ENCODE measurements at regions not wholly inside any gene's neighbourhood (a gene's known extent, or its start where the extent isn't known, plus 50 kb on each side); places are given as distances from the start of the nearest gene placed in this dataset.

GRCh38 chr17:56672195-56672594 is 78.7 kb downstream of the NOG start:
- no peak for TF ChIP-seq RAD21 (IDR thresholded peaks at IDR 0.05; ENCODE audit: low read depth)
- TF ChIP-seq MAX (IDR thresholded peaks at IDR 0.05): no peak
- no peak for TF ChIP-seq EP300 (IDR thresholded peaks at IDR 0.05; ENCODE audit: borderline replicate concordance)
- no peak for TF ChIP-seq TAF1 (IDR thresholded peaks at IDR 0.05; ENCODE audit: low read depth)
- TF ChIP-seq TEAD4 (IDR thresholded peaks at IDR 0.05): no peak
- no peak for TF ChIP-seq CREB1 (IDR thresholded peaks at IDR 0.05; ENCODE audit: low read depth)
- TF ChIP-seq EGR1 (IDR thresholded peaks at IDR 0.05): no peak
- TF ChIP-seq YY1 (IDR thresholded peaks at IDR 0.05; ENCODE audit: low read depth): no peak
- TF ChIP-seq TCF12 (IDR thresholded peaks at IDR 0.05; ENCODE audit: low read depth): no peak
- no peak for TF ChIP-seq USF1 (IDR thresholded peaks at IDR 0.05)

GRCh38 chr17:56674401-56674925 is 81.0 kb downstream of the NOG start:
- TF ChIP-seq TCF12 (IDR thresholded peaks at IDR 0.05; ENCODE audit: low read depth) (no peak), CREB1 (IDR thresholded peaks at IDR 0.05; ENCODE audit: low read depth) (no peak), TAF1 (IDR thresholded peaks at IDR 0.05; ENCODE audit: low read depth) (no peak)

GRCh38 chr17:56675876-56676660 is 82.6 kb downstream of the NOG start:
- TF ChIP-seq TCF12 (IDR thresholded peaks at IDR 0.05; ENCODE audit: low read depth): no peak
- no peak for TF ChIP-seq MAX (IDR thresholded peaks at IDR 0.05)
- TF ChIP-seq ZBTB7A (IDR thresholded peaks at IDR 0.05; ENCODE audit: low read depth): no peak
- no peak for TF ChIP-seq YY1 (IDR thresholded peaks at IDR 0.05; ENCODE audit: low read depth)
- TF ChIP-seq REST (IDR thresholded peaks at IDR 0.05; ENCODE audit: low read depth): no peak
- TF ChIP-seq EGR1 (IDR thresholded peaks at IDR 0.05): no peak
- TF ChIP-seq TEAD4 (IDR thresholded peaks at IDR 0.05): no peak
- no peak for TF ChIP-seq TAF1 (IDR thresholded peaks at IDR 0.05; ENCODE audit: low read depth)
- TF ChIP-seq CREB1 (IDR thresholded peaks at IDR 0.05; ENCODE audit: low read depth): no peak
- TF ChIP-seq FOXM1 (IDR thresholded peaks at IDR 0.05; ENCODE audit: borderline replicate concordance, low read depth): no peak
- TF ChIP-seq USF1 (IDR thresholded peaks at IDR 0.05): no peak
- TF ChIP-seq NFIC (IDR thresholded peaks at IDR 0.05): no peak

- TF ChIP-seq CEBPB (IDR thresholded peaks at IDR 0.05): no peak
- TF ChIP-seq TEAD4 (IDR thresholded peaks at IDR 0.05): no peak
- TF ChIP-seq ZBTB7A (IDR thresholded peaks at IDR 0.05; ENCODE audit: low read depth): no peak
- no peak for TF ChIP-seq FOXM1 (IDR thresholded peaks at IDR 0.05; ENCODE audit: borderline replicate concordance, low read depth)
- TF ChIP-seq RAD21 (IDR thresholded peaks at IDR 0.05; ENCODE audit: low read depth): no peak
- TF ChIP-seq TAF1 (IDR thresholded peaks at IDR 0.05; ENCODE audit: low read depth): no peak
- no peak for TF ChIP-seq EP300 (IDR thresholded peaks at IDR 0.05; ENCODE audit: borderline replicate concordance)
- no peak for TF ChIP-seq CREB1 (IDR thresholded peaks at IDR 0.05; ENCODE audit: low read depth)
- TF ChIP-seq REST (IDR thresholded peaks at IDR 0.05; ENCODE audit: low read depth): no peak
Observed at GRCh38 chr17:56676810-56677209, 83.3 kb downstream of the NOG start.

- TF ChIP-seq ZBTB7A (IDR thresholded peaks at IDR 0.05; ENCODE audit: low read depth): no peak
- no peak for TF ChIP-seq TAF1 (IDR thresholded peaks at IDR 0.05; ENCODE audit: low read depth)
- TF ChIP-seq USF1 (IDR thresholded peaks at IDR 0.05): no peak
- no peak for TF ChIP-seq MAX (IDR thresholded peaks at IDR 0.05)
- no peak for TF ChIP-seq FOXM1 (IDR thresholded peaks at IDR 0.05; ENCODE audit: borderline replicate concordance, low read depth)
- no peak for TF ChIP-seq NFIC (IDR thresholded peaks at IDR 0.05)
- no peak for TF ChIP-seq TEAD4 (IDR thresholded peaks at IDR 0.05)
- no peak for TF ChIP-seq CEBPB (IDR thresholded peaks at IDR 0.05)
- TF ChIP-seq RAD21 (IDR thresholded peaks at IDR 0.05; ENCODE audit: low read depth): no peak
- TF ChIP-seq TCF12 (IDR thresholded peaks at IDR 0.05; ENCODE audit: low read depth): no peak
- no peak for TF ChIP-seq REST (IDR thresholded peaks at IDR 0.05; ENCODE audit: low read depth)
- no peak for TF ChIP-seq YY1 (IDR thresholded peaks at IDR 0.05; ENCODE audit: low read depth)
- TF ChIP-seq EP300 (IDR thresholded peaks at IDR 0.05; ENCODE audit: borderline replicate concordance): no peak
- TF ChIP-seq CREB1 (IDR thresholded peaks at IDR 0.05; ENCODE audit: low read depth): no peak
- no peak for TF ChIP-seq EGR1 (IDR thresholded peaks at IDR 0.05)
Observed at GRCh38 chr17:56678249-56679114, 85.0 kb downstream of the NOG start.
